NCI-H2171 (cell line): ENCODE measurements at regions not wholly inside any gene's neighbourhood (a gene's known extent, or its start where the extent isn't known, plus 50 kb on each side); places are given as distances from the start of the nearest gene placed in this dataset.

Source experiments
- DNase-seq: peaks from one replicate; lab custom pipeline; 2025; lab: John Stamatoyannopoulos, UW

DNA sequence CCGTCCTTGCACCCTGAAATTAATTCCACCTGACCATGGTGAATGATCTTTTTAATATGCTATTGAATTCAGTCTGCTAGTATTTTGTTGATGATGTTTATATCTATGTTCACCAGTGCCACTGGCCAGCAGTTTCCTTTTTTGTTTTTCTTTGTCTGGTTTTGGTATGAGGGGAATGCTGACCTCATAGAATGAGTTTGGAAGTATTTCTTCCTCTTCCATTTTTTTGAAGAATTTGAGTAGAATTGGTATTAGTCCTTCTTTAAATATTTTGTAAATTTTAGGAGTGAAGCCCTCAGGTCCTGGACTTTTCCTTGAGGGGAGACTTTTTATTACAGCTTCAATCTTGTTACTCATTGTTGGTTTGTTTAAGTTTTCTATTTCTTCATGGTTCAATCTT lies 231.6 kb downstream of the MRPL39 start:
- DNase-seq = no peak

DNA sequence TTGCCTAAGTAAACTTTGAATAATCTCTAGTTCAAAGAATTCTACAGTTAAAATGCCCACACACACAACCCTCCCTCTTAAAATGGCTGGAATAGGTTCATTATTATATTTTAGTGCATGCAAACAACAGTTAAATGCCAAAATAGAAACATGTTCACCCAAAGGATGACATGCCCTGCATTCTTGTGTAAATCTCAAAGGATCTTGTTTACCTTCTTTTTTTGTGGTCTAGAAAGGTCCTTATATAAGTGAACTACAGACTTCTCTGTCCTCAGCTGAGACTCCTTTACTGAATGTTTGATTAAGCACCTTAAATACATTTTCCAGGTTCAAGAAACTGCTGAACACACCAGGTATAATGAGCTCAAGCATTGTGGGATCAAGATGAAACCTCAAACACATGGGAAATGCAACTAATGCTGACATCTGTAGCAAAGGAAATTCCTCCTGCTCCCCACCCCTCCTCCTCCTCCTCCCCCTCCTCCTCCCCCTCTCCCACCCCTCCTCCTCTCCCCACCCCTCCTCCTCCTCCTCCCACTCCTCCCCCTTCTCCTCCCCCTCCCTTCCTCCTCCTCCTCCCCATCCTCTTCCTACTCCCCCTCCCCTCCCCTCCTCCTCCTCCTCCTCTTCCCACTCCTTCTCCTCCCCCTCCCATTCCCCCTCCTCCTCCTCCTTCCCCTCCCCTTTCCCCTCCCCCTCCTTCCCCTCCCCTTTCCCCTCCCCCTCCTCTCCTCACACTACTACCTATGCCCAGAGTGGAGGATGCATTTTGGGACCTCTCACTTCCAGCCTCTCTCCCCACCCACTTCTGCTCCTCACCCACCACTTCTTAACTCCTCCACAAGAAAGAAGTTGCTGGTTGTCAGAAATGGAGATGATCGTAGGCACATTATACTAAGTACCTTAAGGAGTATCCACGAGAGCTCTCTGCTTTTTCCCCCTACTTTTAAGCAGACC lies 233.9 kb downstream of the MRPL39 start:
- no peak for DNase-seq

DNA sequence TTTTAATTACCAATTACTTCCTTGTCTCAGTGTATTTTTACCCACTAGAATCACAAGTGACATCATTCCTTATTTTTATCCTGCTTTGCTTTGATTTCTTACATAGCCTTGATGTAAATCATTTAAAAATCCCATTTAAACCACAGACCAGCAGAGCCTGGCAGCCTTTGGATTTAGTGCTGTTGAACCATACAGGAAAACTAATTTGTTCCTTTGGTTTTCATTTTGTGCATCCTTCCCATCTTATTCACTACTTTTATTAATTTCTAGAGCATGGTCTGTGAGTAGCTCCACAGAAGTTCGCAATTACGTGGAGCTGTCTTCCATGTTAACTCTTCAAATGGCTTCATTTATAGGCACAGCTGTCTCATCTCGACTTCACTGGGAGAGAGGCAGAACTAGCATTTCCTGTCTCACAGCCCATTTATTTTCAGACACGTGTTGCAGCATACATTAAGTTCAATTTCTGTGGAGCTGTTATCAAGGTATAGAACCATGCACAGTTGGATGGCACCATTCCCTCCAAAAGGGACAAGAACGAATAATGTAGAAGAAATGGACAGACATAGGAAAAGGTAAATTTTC lies 235.3 kb downstream of the MRPL39 start:
- DNase-seq = no peak

DNA sequence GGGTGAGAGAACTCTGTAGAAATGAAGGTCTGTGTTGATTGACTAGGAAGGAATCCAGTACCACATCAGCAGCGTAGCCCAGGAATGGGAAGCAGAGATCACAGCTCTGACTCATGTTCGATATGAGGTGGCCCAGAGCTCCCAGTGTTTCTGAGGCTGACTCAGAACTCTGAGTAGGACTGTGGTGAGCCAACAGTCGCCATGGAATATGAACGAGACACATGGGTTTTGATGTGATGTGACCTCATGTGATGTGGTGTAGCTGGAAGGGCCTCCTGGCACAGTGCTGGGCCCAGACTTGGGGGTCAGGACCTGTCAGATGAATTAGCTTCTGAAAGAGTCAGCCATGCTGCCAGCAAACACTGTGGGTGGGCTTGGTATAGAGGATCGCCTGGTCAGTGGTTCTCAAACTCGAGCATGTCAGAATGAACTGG lies 237.0 kb downstream of the MRPL39 start:
- no peak for DNase-seq

DNA sequence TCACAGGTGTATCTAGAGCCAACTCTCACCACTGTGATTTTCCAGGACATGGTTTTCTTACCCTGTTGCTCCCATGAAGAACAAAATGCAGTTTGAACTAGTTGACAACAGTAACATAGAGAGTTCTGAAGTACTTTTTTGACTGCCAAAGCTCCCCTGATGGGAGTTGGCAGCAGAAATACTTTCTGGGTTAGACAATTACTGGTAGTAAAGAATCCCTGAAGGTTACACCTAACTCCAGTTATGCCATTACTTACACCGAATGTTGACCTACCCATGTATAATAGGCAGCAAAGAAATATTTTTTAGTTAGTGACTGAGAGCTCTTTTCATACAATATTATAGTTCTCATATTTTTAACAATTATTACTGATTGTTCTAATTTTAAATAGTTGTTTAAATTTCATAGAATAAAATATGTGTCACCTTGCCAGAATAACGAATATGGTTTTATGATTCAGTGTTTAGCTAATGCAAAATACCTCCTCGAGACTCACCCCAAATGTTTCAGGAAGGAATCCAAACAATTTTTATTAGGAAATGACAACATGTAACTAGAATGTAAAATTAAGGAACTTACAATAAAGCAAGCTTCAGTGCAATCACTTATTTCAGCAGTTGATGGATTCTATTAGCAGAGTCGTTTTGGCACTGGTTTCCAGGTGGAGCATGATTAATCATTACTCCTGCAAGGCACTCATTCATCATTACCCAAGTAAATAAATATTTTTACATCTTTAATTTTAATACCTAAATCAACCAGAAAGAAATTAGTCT lies 237.6 kb downstream of the MRPL39 start:
- no peak for DNase-seq

DNA sequence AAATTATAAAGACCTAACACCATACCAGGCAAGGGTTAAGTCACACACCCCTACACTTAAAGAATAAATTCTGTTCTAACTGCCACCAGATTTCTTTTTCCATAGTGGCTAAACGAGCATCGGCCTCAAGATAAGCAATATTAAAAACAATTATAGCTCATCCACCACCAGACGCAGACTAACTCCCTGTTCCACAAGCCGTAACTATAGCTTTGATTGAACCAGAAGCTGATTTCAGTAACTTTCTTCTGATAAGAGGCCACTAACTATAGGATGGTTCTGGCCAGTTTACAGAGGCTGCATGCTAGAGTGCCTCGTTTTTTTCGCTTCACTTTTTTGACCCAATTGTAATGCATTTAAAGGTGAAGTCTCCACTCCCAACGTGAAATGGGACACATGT lies 238.8 kb downstream of the MRPL39 start:
- no peak for DNase-seq

DNA sequence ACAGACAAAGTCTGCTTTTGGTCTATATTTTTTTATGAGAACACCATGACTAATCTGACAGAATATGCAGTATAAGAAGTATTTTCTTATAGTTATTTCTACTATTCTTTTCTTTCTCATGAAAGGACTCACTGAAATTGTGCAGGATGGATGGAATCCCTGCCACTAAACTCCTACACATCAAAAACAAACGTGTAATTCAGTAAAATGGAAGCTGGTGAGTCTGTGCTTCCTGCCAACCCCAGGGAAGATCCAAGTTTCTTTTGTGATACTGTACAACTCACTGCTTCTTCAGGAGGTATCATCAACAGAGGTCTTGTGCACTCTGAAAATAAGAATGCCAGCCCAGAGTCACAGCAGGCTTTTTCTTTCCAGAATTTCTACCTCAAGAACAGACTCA lies 241.2 kb downstream of the MRPL39 start:
- no peak for DNase-seq

DNA sequence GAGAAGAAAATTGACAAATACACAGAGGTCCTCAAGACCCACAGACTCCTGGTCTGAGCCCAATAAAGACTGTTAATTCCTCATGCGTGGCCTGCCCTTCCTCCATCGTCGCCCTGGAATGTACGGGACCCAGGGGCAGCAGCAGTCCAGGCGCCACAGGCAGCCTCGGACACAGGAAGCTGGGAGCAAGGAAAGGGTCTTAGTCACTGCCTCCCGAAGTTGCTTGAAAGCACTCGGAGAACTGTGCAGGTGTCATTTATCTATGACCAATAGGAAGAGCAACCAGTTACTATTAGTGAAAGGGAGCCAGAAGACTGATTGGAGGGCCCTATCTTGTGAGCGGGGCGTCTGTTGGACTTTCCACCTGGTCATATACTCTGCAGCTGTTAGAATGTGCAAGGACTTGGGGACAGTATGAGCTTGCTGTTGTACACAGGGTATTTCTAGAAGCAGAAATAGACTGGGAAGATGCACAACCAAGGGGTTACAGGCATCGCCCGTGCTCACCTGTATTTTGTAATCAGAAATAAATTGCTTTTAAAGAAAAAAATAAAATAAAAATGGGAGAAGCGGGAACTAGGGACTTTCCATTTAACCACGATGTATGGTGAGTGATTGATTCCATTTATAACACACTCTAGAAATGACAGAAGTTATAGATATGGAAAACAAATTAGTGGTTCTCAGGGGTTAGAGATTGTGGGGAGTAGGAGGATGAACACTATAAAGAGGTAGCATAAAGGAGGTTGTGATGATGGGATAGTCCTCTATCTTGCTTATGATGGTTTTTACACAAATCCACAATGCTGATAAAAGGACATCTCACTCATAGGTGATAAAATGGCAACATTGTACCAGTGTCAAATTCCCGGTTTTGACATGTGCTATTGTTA lies 244.7 kb downstream of the MRPL39 start:
- no peak for DNase-seq

DNA sequence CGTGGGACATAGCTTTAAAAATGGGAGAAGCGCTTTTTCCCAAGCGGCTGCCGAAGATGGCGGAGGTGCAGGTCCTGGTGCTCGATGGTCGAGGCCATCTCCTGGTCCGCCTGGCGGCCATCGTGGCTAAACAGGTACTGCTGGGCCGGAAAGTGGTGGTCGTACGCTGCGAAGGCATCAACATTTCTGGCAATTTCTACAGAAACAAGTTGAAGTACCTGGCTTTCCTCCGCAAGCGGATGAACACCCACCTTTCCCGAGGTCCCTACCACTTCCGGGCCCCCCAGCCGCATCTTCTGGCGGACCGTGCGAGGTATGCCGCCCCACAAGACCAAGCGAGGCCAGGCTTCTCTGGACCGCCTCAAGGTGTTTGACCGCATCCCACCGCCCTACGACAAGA lies 245.5 kb downstream of the MRPL39 start:
- DNase-seq = no peak

DNA sequence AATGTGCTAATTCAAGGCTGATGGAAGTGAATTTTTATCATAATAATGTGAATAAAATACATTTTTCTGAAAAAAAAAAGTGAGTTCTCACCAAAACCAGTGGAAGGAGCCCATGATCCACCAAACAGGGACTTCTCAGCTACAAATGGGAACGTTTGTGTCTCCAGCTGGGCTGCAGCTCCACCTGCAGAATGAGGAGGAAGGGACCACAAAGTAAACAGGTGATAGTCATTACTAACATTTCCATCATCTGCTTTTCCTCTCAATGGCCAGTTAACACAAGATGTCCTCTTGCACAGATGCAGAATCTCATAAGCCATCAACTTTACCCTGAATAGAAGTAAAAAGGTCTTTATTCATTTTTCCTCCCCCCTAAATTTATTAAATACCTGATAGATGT lies 246.2 kb downstream of the MRPL39 start:
- DNase-seq = no peak

DNA sequence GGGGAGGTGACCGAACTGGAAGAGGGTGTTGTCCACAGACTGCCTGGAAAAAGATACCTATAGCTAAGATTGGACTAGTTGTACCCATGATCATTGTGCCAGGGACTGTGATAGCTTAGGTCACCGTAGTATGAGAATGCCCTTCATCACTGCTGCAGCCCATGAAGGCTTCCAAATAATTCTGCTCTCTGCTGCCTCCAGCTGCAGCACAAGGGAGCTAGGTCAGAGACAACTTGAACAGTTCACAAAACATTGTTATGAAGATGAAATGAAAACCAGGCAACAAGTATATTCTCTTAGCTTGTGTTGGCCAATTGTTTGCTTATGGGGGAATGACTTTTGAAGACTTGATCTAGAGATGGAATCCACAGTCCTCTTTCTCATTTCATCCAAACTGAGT lies 246.7 kb downstream of the MRPL39 start:
- no peak for DNase-seq

DNA sequence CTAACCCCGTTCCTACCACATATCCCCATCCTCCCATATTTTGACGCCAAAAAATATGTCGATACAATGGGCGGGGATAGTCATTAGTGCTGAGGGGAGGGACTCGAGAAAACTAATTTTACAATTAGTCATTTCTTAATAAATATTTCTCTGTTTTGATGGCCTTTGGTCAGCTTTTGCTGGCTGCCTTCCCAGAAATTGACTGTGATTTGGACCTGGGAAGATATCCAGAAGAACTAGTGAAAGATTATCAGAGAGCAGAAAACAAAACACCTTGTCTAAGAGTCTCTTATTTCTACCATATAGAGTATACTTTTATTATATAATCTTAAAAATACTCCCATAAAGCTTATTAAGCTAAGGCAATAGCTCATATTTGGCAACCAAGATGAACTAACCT lies 247.6 kb downstream of the MRPL39 start:
- no peak for DNase-seq

DNA sequence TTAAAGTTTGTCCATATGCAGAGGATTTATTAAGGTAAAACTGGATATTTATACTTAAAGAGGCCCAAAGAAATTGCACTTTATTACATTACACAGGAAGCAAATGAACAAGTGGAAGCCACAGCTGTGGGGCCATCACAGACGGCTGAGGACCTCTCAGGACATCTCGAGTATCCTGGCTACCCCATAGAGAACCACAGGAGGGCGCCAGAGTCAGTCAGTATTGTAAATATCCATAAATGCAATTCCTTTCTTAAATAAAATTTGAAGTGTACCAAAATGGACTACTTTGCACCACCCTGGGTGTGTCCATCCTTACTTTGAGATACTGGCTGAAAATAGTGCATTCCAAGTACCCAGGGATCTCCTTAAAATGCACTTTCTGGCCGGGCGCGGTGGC lies 257.2 kb downstream of the MRPL39 start:
- DNase-seq = no peak

DNA sequence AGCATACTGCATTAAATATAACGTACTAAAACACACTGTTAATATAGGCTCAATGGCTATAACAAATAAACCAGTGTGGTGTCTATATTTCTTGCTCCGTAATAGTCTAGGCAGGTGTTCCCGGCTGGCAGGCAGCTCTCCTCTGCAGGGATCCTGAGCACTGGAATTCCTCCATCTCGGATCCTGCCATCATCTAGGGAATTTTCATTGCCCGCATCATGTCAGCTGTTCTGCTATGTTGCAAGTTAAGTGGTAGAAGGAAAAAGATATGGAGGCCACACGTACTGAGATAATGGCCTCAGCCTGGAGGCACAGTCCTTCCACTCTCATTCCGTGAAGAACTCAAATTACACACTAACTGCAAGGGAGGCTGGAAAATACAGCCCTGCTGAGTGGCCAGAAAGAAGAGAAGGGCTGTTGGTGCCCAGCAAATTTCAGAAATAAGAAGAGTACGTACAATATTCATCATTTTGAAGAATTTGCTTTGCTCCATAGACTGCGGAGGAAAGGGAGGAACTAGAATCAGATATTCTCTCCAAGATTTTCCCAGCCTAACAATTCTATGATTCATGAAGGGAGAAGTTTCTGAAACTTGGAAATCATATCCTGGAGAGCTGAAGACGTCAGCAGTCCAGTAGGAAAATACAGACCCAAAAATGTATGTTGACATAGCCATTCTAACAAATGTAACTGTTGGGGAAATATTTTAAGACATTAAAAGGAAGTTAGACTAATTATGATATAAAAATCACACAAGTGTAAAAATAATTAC lies 263.3 kb downstream of the MRPL39 start:
- DNase-seq = no peak

DNA sequence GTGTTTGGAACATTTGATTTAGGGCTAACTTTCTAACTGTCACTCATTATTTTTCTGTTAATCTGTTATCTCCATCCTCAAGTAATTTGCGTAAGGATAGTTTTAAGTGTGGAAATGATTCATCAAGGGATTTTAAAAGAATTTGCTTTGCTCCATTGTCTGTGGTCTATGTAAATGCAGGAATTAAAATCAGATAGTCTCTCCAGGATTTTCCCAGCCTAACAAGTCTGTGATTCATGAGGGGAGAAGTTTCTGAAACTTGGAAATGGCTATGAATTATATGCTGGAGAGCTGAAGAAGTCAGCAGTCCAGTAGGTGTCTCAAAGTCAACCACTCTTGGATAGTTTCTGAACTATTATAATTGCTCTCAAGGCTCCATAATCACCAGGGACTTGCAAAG lies 264.5 kb downstream of the MRPL39 start:
- no peak for DNase-seq

DNA sequence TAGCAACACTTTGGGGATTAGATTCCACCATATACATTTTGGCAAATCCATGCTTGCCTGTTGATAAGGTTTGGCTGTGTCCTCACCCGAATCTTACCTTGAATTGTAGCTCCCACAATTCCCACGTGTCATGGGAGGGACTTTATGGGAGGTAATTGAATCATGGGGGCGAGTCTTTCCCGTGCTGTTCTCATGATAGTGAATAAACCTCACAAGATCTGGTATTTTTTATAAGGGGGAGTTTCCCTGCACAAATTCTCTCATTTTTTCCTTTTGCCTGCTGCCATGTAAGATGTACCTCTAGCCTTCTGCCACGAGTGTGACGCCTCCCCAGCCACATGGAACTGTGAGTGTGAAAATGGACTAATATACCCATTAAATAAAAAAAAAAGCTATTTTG lies 265.3 kb downstream of the MRPL39 start:
- DNase-seq = no peak

DNA sequence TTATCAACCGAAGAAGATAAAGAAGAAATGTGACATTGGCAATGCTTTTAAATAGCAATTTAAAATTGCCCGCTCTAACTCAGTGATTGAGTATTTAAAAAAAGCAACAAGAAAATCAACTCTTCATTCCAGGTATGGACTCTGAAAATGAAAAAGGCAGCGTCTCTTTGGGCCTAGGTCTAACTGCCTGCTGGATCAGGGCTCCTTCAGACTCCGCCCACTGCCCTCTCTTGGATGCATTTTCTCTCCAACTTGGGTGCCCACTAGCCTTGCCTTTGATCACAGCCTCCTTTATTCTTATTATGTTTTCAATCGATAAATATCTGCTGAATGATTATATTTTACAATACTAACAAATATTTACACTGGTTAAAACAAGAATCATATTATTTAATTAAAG lies 268.9 kb downstream of the MRPL39 start:
- no peak for DNase-seq

DNA sequence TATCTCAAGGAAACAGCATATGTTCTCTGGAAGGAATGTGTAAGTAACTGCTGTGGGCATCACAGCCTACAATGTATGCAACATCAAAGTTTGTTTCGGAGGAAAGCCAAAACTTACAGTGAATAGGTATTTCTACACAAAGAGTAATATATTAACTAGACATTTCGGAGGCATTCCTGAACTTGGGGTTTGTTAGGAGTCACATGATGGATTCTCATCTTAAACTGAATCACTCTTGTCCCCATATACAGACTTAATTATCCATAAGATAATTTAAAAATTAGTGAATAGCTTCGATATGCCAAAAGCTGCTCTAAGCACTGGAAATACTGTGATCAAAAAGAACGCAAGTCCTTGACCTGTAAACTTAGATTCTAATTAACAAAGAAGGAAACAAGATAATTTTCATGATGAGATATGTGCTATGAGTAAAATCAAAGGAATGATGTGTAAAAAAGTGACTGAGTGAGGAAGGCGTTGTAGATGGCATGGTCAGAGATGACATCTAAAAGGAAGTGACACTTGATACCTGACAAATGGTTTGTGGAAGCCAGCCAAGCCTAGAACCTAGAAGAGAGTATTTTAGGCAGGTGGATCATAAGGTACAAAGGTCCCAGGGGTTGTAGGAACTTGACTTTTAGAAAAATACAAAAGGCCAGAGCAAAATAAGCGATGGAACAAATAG lies 273.1 kb downstream of the MRPL39 start:
- DNase-seq = no peak

DNA sequence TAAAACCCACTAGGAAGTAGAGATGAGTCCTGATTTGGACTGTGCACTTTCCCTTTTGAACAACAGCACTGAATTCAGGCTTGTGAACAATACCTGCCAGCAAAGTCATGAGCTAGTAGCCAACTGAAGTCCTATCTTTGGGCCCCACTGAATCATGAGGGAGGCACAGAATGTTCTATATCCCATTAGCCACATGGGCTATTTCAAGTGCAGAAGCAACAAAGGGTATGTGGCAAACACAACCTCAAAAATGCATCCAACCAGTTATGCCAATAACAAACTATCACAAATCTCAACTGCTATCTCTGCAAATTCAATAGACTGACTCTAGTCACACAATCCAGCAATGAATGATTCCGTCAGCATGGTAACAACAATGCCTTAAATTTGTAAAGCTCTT lies 276.0 kb downstream of the MRPL39 start:
- DNase-seq = no peak

DNA sequence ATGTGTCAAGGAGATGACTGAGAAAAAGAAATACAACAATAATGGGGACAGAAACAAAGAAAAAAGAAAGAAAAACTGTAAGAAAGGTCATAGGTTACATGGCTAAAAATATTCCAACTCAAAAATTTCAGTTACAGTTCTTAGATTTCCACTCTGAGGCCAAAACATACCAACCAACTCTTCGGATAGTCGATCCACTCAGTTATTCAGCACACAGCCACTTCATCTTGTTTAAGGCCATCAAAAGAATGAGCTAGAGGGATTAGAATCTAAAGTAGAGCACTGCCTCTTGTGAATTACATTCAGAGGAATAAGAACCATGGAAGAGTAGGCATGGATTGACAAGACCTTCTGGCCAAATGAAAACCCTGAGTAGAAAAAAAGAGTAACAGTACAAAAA lies 277.0 kb downstream of the MRPL39 start:
- DNase-seq = no peak
